ENCODE measurements at regions not wholly inside any gene's neighbourhood (a gene's known extent, or its start where the extent isn't known, plus 50 kb on each side); places are given as distances from the start of the nearest gene placed in this dataset.

DNA sequence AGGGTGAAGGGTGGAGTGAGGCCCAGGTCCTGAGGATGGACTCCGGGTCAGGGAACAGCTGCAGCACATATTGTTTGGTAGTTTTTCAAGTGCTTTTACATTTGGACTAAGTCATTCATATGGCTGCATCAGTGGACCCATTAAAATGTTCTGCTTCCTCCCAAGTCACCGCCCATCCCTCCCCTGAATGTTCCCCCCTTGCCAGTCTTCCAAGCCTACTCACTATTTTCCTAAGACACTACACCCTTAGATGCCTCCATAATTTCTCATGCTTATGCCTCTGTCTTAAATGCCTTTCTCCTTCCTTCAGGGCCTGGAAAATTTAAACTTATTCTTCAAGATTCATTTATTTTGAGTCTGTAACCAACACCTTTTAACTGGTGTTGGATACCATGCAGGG is 86.6 kb upstream of the NR4A3 start:
- Histone ChIP-seq H3K4me3 (ENCODE audit: low read length in 2 of 2) (no peak overlapping the region), H3K27ac (replicated peaks; ENCODE audit: low read length) (no peak overlapping the region), H4K91ac (ENCODE audit: low read depth, low read length, poor library complexity) (no peak overlapping the region), H3K18ac (ENCODE audit: low read length) (no peak overlapping the region), H3K4me2 (ENCODE audit: insufficient read depth, low read length, poor library complexity, severe bottlenecking) (no peak overlapping the region), H3K23ac (ENCODE audit: low read depth, low read length, poor library complexity) (no peak overlapping the region), H3K36me3 (replicated peaks in 1 of 2; ENCODE audit: control insufficient read depth in 2 of 2, insufficient read depth in 2 of 2, low read length in 2 of 2) (no peaks in the 10 kb centered on the region), H3K14ac (ENCODE audit: low read length) (no peak overlapping the region), H4K8ac (ENCODE audit: low read depth, low read length) (no peak overlapping the region), H2BK120ac (ENCODE audit: low read depth, low read length) (no peak overlapping the region), H2BK12ac (ENCODE audit: low read length) (no peak overlapping the region), H2BK15ac (ENCODE audit: low read length) (no peak overlapping the region), H3K4me1 (ENCODE audit: control insufficient read depth in 2 of 2, insufficient read depth in 1 of 2, low read depth in 1 of 2, low read length in 2 of 2) (peaks cover 0 to 3% of the 10 kb centered on the region in 2 donors), H2AFZ (ENCODE audit: low read length) (no peak overlapping the region), H3K9me3 (replicated peaks in 1 of 2; ENCODE audit: control insufficient read depth in 2 of 2, insufficient read depth in 1 of 2, low read depth in 1 of 2, low read length in 2 of 2) (no peaks in the 10 kb centered on the region), H3K9ac (ENCODE audit: low read depth, low read length, poor library complexity) (no peak overlapping the region), H3K4ac (ENCODE audit: low read length) (no peak overlapping the region), H3K27me3 (ENCODE audit: control insufficient read depth in 3 of 3, insufficient read depth in 3 of 3, low read depth in 1 of 3, low read length in 3 of 3) (no peaks in the 10 kb centered on the region), H2AK5ac (ENCODE audit: low read depth, low read length) (no peak overlapping the region), H3K79me1 (ENCODE audit: low read depth, low read length) (peaks cover 1% of the 10 kb centered on the region), H2BK5ac (ENCODE audit: low read length) (no peak overlapping the region)
- no CpG with 5 or more reads among the region's 2 CpGs for whole genome bisulfite sequencing, 2 donors (ENCODE audit: extremely low coverage in 2 of 2, insufficient read length in 2 of 2, insufficient replicate concordance in 1 of 2)
- DNase-seq (ENCODE audit: low spot score) = no peak

- Histone ChIP-seq H3K23ac (ENCODE audit: low read depth, low read length, poor library complexity) (no peak overlapping the region), H2AFZ (ENCODE audit: low read length) (no peak overlapping the region), H3K79me1 (ENCODE audit: low read depth, low read length) (no peaks in the 10 kb centered on the region), H3K9me3 (replicated peaks in 1 of 2; ENCODE audit: control insufficient read depth in 2 of 2, insufficient read depth in 1 of 2, low read depth in 1 of 2, low read length in 2 of 2) (no peaks in the 10 kb centered on the region), H3K4ac (ENCODE audit: low read length) (no peak overlapping the region), H2AK5ac (ENCODE audit: low read depth, low read length) (no peak overlapping the region), H3K4me2 (ENCODE audit: insufficient read depth, low read length, poor library complexity, severe bottlenecking) (no peak overlapping the region), H3K27me3 (ENCODE audit: control insufficient read depth in 3 of 3, insufficient read depth in 3 of 3, low read depth in 1 of 3, low read length in 3 of 3) (no peaks in the 10 kb centered on the region), H3K14ac (ENCODE audit: low read length) (no peak overlapping the region), H3K4me1 (ENCODE audit: control insufficient read depth in 2 of 2, insufficient read depth in 1 of 2, low read depth in 1 of 2, low read length in 2 of 2) (no peaks in the 10 kb centered on the region), H3K18ac (ENCODE audit: low read length) (no peak overlapping the region), H3K9ac (ENCODE audit: low read depth, low read length, poor library complexity) (no peak overlapping the region), H3K4me3 (ENCODE audit: low read length in 2 of 2) (no peak overlapping the region), H2BK12ac (ENCODE audit: low read length) (no peak overlapping the region), H4K91ac (ENCODE audit: low read depth, low read length, poor library complexity) (no peak overlapping the region), H3K27ac (replicated peaks; ENCODE audit: low read length) (no peak overlapping the region), H2BK15ac (ENCODE audit: low read length) (no peak overlapping the region), H2BK5ac (ENCODE audit: low read length) (no peak overlapping the region), H2BK120ac (ENCODE audit: low read depth, low read length) (no peak overlapping the region), H4K8ac (ENCODE audit: low read depth, low read length) (no peak overlapping the region), H3K36me3 (replicated peaks in 1 of 2; ENCODE audit: control insufficient read depth in 2 of 2, insufficient read depth in 2 of 2, low read length in 2 of 2) (no peaks in the 10 kb centered on the region)
- DNase-seq (ENCODE audit: low spot score) = no peak
- no CpG with 5 or more reads among the region's 3 CpGs for WGBS, 2 donors (ENCODE audit: extremely low coverage in 2 of 2, insufficient read length in 2 of 2, insufficient replicate concordance in 1 of 2)
Observed at GRCh38 chr9:99736291-99736690, 85.4 kb upstream of the NR4A3 start.

DNA sequence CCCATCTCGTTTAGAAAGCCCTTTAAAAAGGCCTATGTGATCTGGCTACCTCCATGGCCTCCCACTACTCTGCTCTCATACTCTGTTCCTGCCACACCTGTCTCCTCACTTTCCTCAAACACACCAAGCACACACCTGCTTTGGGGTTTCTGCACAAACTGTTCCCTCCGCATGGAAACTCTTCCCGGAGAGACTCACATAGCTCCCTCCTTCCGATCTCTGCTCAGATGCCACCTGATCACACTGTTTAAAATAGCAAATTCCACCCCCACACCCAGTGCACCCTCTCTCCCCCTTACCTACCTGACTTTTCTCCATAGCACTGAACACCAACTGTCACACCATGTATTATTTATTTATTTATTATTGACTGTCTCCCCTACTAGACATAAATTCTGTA is 84.0 kb upstream of the NR4A3 start:
- Histone ChIP-seq H4K91ac (ENCODE audit: low read depth, low read length, poor library complexity) (no peak overlapping the region), H3K4me1 (ENCODE audit: control insufficient read depth in 2 of 2, insufficient read depth in 1 of 2, low read depth in 1 of 2, low read length in 2 of 2) (no peaks in the 10 kb centered on the region), H3K4ac (ENCODE audit: low read length) (no peak overlapping the region), H3K9me3 (replicated peaks in 1 of 2; ENCODE audit: control insufficient read depth in 2 of 2, insufficient read depth in 1 of 2, low read depth in 1 of 2, low read length in 2 of 2) (no peaks in the 10 kb centered on the region), H2AFZ (ENCODE audit: low read length) (no peak overlapping the region), H4K8ac (ENCODE audit: low read depth, low read length) (no peak overlapping the region), H2BK15ac (ENCODE audit: low read length) (no peak overlapping the region), H2AK5ac (ENCODE audit: low read depth, low read length) (no peak overlapping the region), H3K27me3 (ENCODE audit: control insufficient read depth in 3 of 3, insufficient read depth in 3 of 3, low read depth in 1 of 3, low read length in 3 of 3) (no peaks in the 10 kb centered on the region), H2BK12ac (ENCODE audit: low read length) (no peak overlapping the region), H3K4me3 (ENCODE audit: low read length in 2 of 2) (no peak overlapping the region), H3K27ac (replicated peaks; ENCODE audit: low read length) (no peak overlapping the region), H2BK120ac (ENCODE audit: low read depth, low read length) (no peak overlapping the region), H3K23ac (ENCODE audit: low read depth, low read length, poor library complexity) (no peak overlapping the region), H3K36me3 (replicated peaks in 1 of 2; ENCODE audit: control insufficient read depth in 2 of 2, insufficient read depth in 2 of 2, low read length in 2 of 2) (no peaks in the 10 kb centered on the region), H2BK5ac (ENCODE audit: low read length) (no peak overlapping the region), H3K4me2 (ENCODE audit: insufficient read depth, low read length, poor library complexity, severe bottlenecking) (no peak overlapping the region), H3K9ac (ENCODE audit: low read depth, low read length, poor library complexity) (no peak overlapping the region), H3K79me1 (ENCODE audit: low read depth, low read length) (no peaks in the 10 kb centered on the region), H3K14ac (ENCODE audit: low read length) (no peak overlapping the region), H3K18ac (ENCODE audit: low read length) (no peak overlapping the region)
- DNase-seq (ENCODE audit: low spot score) = no peak
- WGBS, 2 donors (ENCODE audit: extremely low coverage in 2 of 2, insufficient read length in 2 of 2, insufficient replicate concordance in 1 of 2) = no CpG with 5 or more reads among the region's 4 CpGs

DNA sequence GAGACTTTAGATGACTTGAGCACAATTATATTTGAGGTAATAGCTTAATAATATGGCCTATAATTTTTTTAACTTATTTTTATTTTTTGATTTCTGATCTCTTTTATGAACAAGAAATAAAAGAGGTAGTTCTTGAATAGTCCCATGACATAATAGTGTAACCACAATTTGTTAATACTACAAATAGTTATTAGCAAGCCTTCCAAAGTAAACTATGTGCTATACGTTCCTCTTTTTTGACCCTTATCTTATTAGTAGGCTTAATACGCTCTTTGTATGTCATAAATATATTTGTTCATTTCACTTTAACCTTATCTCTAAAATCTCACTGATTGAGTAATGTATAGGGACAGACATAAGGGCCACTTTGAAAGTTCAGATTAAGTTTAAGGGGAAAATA is 78.7 kb upstream of the NR4A3 start:
- Histone ChIP-seq H3K4ac (ENCODE audit: low read length) (no peak overlapping the region), H3K79me1 (ENCODE audit: low read depth, low read length) (no peaks in the 10 kb centered on the region), H3K4me3 (ENCODE audit: low read length in 2 of 2) (no peak overlapping the region), H3K9ac (ENCODE audit: low read depth, low read length, poor library complexity) (no peak overlapping the region), H3K18ac (ENCODE audit: low read length) (no peak overlapping the region), H3K23ac (ENCODE audit: low read depth, low read length, poor library complexity) (no peak overlapping the region), H3K4me2 (ENCODE audit: insufficient read depth, low read length, poor library complexity, severe bottlenecking) (no peak overlapping the region), H2AFZ (ENCODE audit: low read length) (no peak overlapping the region), H2AK5ac (ENCODE audit: low read depth, low read length) (no peak overlapping the region), H3K4me1 (ENCODE audit: control insufficient read depth in 2 of 2, insufficient read depth in 1 of 2, low read depth in 1 of 2, low read length in 2 of 2) (peaks cover 0 to 3% of the 10 kb centered on the region in 2 donors), H3K14ac (ENCODE audit: low read length) (no peak overlapping the region), H2BK120ac (ENCODE audit: low read depth, low read length) (no peak overlapping the region), H3K36me3 (replicated peaks in 1 of 2; ENCODE audit: control insufficient read depth in 2 of 2, insufficient read depth in 2 of 2, low read length in 2 of 2) (no peaks in the 10 kb centered on the region), H4K8ac (ENCODE audit: low read depth, low read length) (no peak overlapping the region), H3K27ac (replicated peaks; ENCODE audit: low read length) (no peak overlapping the region), H2BK12ac (ENCODE audit: low read length) (no peak overlapping the region), H2BK5ac (ENCODE audit: low read length) (no peak overlapping the region), H2BK15ac (ENCODE audit: low read length) (no peak overlapping the region), H3K27me3 (ENCODE audit: control insufficient read depth in 3 of 3, insufficient read depth in 3 of 3, low read depth in 1 of 3, low read length in 3 of 3) (no peaks in the 10 kb centered on the region), H3K9me3 (replicated peaks in 1 of 2; ENCODE audit: control insufficient read depth in 2 of 2, insufficient read depth in 1 of 2, low read depth in 1 of 2, low read length in 2 of 2) (no peaks in the 10 kb centered on the region), H4K91ac (ENCODE audit: low read depth, low read length, poor library complexity) (no peak overlapping the region)
- no CpG with 5 or more reads among the region's 2 CpGs for WGBS, 2 donors (ENCODE audit: extremely low coverage in 2 of 2, insufficient read length in 2 of 2, insufficient replicate concordance in 1 of 2)
- DNase-seq (ENCODE audit: low spot score) = no peak

All from neuronal stem cell (in vitro differentiated cells).